Loucy (cell line): ENCODE measurements at regions not wholly inside any gene's neighbourhood (a gene's known extent, or its start where the extent isn't known, plus 50 kb on each side); places are given as distances from the start of the nearest gene placed in this dataset.

ENCODE experiments used
- H2AFZ ChIP-seq: fragments of 200-600 bp; sonication (generic); 2 replicates; pipeline ENCODE4 v1.6.0; 2016; ENCODE audit warnings: antibody characterized with exemption, mild to moderate bottlenecking, low read length, moderate library complexity
- H3F3A ChIP-seq: fragments of 200-600 bp; 2 replicates; pipeline ENCODE4 v1.6.0; 2016; ENCODE audit warnings: antibody characterized with exemption, low read depth, mild to moderate bottlenecking
- H3K27me3 ChIP-seq: fragments of 200-600 bp; sonication (generic); 2 replicates; pipeline ENCODE4 v1.6.1; 2014; ENCODE audit warnings: low read length, mild to moderate bottlenecking; ENCODE audit not compliant: insufficient read depth, poor library complexity, severe bottlenecking
- H3K36me3 ChIP-seq: fragments of 200-600 bp; sonication (generic); 2 replicates; pipeline ENCODE4 v1.6.1; 2016; ENCODE audit warnings: low read length; ENCODE audit not compliant: insufficient read depth
- H3K4me1 ChIP-seq: fragments of 200-600 bp; sonication (generic); 2 replicates; pipeline ENCODE4 v1.5.1; 2014; ENCODE audit warnings: low read length, mild to moderate bottlenecking; ENCODE audit not compliant: insufficient read depth, poor library complexity, severe bottlenecking
- H3K4me2 ChIP-seq: fragments of 200-600 bp; sonication (generic); 2 replicates; pipeline ENCODE4 v1.6.0; 2014; ENCODE audit warnings: antibody characterized with exemption, low read length, low read depth, mild to moderate bottlenecking; ENCODE audit not compliant: poor library complexity, severe bottlenecking
- H3K4me3 ChIP-seq: fragments of 200-600 bp; sonication (generic); 2 replicates; pipeline ENCODE4 v1.5.1; 2014; ENCODE audit warnings: low read length, mild to moderate bottlenecking, mixed read lengths; ENCODE audit not compliant: poor library complexity, severe bottlenecking
- H3K79me2 ChIP-seq: fragments of 200-600 bp; sonication (generic); 2 replicates; pipeline ENCODE4 v1.6.1; 2014; ENCODE audit warnings: low read length; ENCODE audit not compliant: insufficient read depth
- H3K9ac ChIP-seq: fragments of 200-600 bp; sonication (generic); 2 replicates; pipeline ENCODE4 v1.6.0; 2014; ENCODE audit warnings: mild to moderate bottlenecking, low read depth, low read length, moderate library complexity; ENCODE audit not compliant: poor library complexity, severe bottlenecking
- H3K9me2 ChIP-seq: fragments of 200-600 bp; sonication (generic); replicated peaks from 2 replicates; pipeline ENCODE4 v1.6.1; 2016; ENCODE audit warnings: low read depth, low read length, mixed read lengths
- H3K9me3 ChIP-seq: fragments of 200-600 bp; sonication (generic); 2 replicates; pipeline ENCODE4 v1.6.1; 2014; ENCODE audit warnings: mild to moderate bottlenecking, antibody characterized with exemption, low read length, low read depth; ENCODE audit not compliant: insufficient read depth
- H4K20me1 ChIP-seq: fragments of 200-600 bp; sonication (generic); 2 replicates; pipeline ENCODE4 v1.6.0; 2014; ENCODE audit warnings: antibody characterized with exemption, low read length, mild to moderate bottlenecking; ENCODE audit not compliant: insufficient read depth, poor library complexity, severe bottlenecking
- CTCF ChIP-seq: fragments of 200-600 bp; sonication (generic); conservative IDR thresholded peaks from 2 replicates; pipeline ENCODE4 v1.5.1; 2014; ENCODE audit warnings: mild to moderate bottlenecking, antibody characterized with exemption, low read length
- EZH2phosphoT487 ChIP-seq: fragments of 200-600 bp; IDR thresholded peaks from 2 replicates; pipeline ENCODE4 v1.6.1; 2018; ENCODE audit warnings: antibody characterized with exemption, mild to moderate bottlenecking, moderate library complexity, borderline replicate concordance

- H3F3A ChIP-seq, result no peaks in the 10 kb centered on the region
- H3K9me2 ChIP-seq, result no peaks in the 10 kb centered on the region
- no peak overlapping the region for H3K4me2 ChIP-seq
- no peaks in the 10 kb centered on the region; the same call in 1 of the 2 replicates for H3K9me3 ChIP-seq
- no peaks in the 10 kb centered on the region for H3K36me3 ChIP-seq
- TF ChIP-seq CTCF (no peak), EZH2phosphoT487 (no peak)
- no peak overlapping the region for H3K9ac ChIP-seq
- H3K4me1 ChIP-seq, result no peaks in the 10 kb centered on the region
- H3K79me2 ChIP-seq, result no peaks in the 10 kb centered on the region
- H3K4me3 ChIP-seq, result no peak overlapping the region
- H4K20me1 ChIP-seq, result no peaks in the 10 kb centered on the region
- H3K27me3 ChIP-seq, result no peaks in the 10 kb centered on the region
- H2AFZ ChIP-seq, result no peak overlapping the region
Observed at GRCh38 chr13:93007928-93008327, 218.7 kb upstream of the GPC6 start.

- H3K9me2 ChIP-seq, result no peaks in the 10 kb centered on the region
- H2AFZ ChIP-seq, result no peak overlapping the region
- no peak overlapping the region for H3K4me2 ChIP-seq
- H3K79me2 ChIP-seq, result no peaks in the 10 kb centered on the region
- no peak overlapping the region for H3K9ac ChIP-seq
- no peaks in the 10 kb centered on the region for H3K36me3 ChIP-seq
- no peaks in the 10 kb centered on the region for H3F3A ChIP-seq
- H3K4me3 ChIP-seq, result no peak overlapping the region
- no peaks in the 10 kb centered on the region for H3K27me3 ChIP-seq
- TF ChIP-seq CTCF, result no peak
- no peak for TF ChIP-seq EZH2phosphoT487
- no peaks in the 10 kb centered on the region for H4K20me1 ChIP-seq
- H3K4me1 ChIP-seq, result no peaks in the 10 kb centered on the region
- no peaks in the 10 kb centered on the region for H3K9me3 ChIP-seq
Observed at GRCh38 chr13:93017493-93018112, 209.0 kb upstream of the GPC6 start.

- Histone ChIP-seq H3K4me3 (no peak overlapping the region), H4K20me1 (no peaks in the 10 kb centered on the region), H3K9me2 (no peaks in the 10 kb centered on the region), H3K27me3 (no peaks in the 10 kb centered on the region), H3K9me3 (0 out of 2 replicates have a peak, but pooled peaks cover 3% of the 10 kb centered on the region), H3K4me1 (no peaks in the 10 kb centered on the region), H3K79me2 (no peaks in the 10 kb centered on the region), H2AFZ (no peak overlapping the region), H3K9ac (no peak overlapping the region), H3F3A (no peaks in the 10 kb centered on the region), H3K4me2 (no peak overlapping the region), H3K36me3 (no peaks in the 10 kb centered on the region)
- TF ChIP-seq EZH2phosphoT487, result no peak
- no peak for TF ChIP-seq CTCF
Observed at GRCh38 chr13:93023929-93024328, 202.7 kb upstream of the GPC6 start.
